HG03378 (cell line): ENCODE measurements at regions not wholly inside any gene's neighbourhood (a gene's known extent, or its start where the extent isn't known, plus 50 kb on each side); places are given as distances from the start of the nearest gene placed in this dataset.
"Not testable (repeated sequence)": the region's sequence is repeated elsewhere in the genome, so short reads cannot be mapped to it uniquely, and the experiment has no call there.

Source experiments
- ATAC-seq: cut with Tn5 transposase; IDR thresholded peaks from one replicate; pipeline ENCODE4 v1.9.1; 2021; ENCODE audit warnings: mild to moderate bottlenecking, moderate library complexity; ENCODE audit not compliant: unreplicated experiment

DNA sequence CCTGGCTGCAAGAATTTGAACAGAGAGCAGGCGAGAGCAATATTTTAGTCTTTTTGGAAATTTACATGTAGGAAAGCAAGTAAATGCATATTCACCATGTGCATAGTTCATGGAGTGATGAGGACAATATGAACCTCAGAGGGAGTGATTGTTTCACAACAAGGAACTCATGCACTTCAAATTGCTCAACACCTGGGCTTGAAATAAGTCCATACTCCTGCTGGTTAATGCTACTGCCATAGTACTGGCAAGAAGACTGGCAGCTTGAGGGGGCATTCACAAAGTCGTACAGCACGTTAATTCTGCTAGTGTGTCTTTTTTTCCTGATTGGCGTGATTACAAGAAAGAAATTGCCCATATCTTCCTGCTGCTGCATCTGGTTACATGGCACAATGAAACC is 267.6 kb downstream of the PCDH17 start:
- no peak for ATAC-seq

DNA sequence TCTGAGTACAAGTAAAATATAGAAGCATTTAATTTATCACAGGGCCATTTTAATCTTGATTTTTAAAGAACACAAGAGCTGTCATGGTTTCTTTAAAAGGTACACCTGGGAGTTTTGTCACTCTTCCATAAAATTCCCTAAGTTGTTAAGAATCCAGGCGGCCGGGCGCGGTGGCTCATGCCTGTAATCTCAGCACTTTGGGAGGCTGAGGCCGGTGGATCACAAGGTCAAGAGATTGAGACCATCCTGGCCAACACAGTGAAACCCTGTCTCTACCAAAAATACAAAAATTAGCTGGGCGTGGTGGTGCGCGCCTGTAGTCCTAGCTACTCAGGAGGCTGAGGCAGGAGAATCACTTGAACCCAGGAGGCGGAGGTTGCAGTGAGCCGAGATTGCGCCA is 278.3 kb downstream of the PCDH17 start:
- ATAC-seq, result not testable (repeated sequence)

DNA sequence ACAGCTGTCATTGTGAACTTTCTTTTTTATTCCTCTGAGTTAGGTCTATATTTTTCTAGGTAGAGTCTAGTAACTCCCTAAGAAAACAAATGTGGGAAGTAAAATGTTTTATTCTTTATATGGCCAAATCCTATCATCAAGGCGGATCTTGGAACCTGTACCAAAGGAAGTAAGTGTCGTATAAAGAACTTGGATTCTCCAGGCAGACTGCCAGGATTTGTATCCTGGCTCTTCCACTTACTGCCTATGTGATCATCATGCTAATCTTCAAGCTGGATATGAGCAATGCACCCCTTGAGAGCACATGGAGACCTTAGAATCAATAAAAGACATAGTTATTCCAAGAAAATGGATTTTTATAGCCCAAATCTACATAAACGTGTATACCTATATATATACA is 286.5 kb downstream of the PCDH17 start:
- no peak for ATAC-seq

DNA sequence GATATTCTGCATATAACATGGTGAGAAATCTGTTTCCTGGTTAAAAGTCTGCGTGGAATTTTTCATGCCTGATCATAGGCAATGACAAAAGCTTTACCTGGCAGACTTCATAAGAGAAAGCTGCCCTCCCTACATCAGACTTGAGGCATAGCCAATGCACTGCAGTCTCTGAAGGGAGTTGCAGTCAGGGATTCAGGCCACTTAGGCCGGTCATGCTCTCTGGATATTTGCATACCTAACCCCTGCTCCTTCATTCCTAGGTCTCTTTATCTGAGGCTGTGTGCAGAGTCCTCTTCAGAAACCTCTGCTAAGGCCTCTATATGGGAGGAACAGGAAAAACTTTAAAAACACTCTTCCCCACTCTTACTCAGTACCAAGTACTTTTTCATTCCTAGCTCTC is 287.4 kb downstream of the PCDH17 start:
- ATAC-seq, result no peak

DNA sequence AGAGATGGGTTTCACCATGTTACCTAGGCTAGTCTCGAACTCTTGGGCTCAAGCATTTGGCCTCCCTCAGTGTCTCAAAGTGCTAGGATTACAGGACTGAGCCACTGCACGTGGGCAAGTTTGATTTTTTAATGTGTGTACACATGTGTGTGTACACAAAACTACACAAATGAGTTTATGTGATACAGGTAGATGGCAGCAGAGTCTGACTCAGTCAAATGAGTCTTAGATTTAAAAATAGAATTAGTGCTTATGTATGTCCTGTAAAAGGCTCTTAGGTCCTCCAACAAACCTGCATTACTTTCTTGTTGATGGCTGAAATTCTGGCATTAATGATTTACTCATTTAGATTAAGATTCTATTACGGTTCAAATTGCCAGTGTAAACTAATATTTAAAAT is 293.7 kb downstream of the PCDH17 start:
- ATAC-seq, result no peak

DNA sequence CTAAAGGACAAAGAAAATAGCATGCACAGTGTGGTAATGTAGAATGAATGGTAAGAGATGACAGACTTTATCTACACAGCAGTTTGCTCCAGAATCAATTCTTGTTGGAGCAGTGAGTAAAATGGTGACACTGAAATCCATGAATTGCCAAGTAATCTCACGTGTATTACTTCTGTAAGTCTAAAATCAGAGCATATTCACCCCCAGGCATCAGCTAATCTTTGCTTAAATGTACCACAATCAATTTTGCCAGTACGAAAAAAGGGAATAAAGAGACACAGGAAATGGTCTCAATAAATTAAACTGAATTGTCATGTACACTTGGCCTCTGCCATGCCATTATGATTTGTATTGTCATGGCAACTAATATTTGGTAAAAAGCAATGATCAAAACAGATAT is 294.2 kb downstream of the PCDH17 start:
- ATAC-seq, result no peak

DNA sequence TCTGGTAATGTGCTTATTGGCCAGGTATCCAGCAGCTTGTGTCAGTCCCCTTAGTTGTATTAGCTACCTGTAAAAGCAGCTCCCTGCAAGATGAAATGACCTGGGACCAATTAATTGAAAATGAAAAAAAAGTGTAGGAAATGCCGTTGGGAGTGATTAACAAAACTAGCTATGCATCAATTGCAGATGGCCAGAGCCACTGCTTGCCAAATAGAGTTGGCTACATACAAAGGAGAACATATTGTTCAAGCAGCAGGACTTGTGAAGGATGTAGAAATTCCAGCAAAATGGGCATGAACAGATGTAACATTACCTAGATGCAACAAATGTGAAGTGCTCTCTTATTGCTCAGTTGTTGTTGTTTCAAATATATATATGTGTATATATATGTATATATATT is 300.5 kb downstream of the PCDH17 start:
- no peak for ATAC-seq

DNA sequence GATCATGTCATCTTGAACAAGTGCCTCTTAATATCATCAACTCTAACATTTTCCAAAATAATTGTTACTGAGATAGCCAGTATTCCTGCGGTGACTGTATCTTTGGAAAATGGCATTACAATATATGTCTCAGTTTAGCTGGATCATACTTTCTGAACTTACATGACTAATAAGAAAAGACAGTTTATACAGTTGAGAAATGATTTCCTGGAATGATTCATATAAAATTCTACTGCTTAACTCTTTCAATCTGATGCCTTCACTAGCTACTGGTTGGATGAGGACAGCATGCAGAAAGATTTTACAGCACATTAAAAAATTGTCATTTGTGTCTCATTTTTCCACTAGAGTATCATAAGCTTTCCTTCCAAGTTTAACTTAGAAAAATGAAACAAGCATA is 302.1 kb downstream of the PCDH17 start:
- no peak for ATAC-seq

DNA sequence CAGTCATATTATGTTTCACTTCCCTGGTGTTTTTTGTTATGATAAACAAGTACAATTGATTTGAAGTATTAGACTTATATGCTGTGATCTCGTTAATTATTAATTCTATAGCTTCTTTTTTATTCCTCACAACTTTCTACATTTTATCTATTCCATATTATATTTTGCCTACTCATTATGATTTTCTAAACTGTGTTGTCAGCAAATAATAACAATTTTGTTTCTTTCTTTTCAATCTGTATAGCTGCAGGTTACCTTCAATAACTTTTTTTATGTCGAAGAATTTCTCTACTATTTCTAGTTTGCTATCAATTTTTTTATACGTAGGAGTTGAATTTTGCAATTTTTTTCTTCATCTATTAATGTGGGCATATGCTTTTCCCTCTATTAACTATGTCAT is 304.4 kb downstream of the PCDH17 start:
- ATAC-seq, result no peak

DNA sequence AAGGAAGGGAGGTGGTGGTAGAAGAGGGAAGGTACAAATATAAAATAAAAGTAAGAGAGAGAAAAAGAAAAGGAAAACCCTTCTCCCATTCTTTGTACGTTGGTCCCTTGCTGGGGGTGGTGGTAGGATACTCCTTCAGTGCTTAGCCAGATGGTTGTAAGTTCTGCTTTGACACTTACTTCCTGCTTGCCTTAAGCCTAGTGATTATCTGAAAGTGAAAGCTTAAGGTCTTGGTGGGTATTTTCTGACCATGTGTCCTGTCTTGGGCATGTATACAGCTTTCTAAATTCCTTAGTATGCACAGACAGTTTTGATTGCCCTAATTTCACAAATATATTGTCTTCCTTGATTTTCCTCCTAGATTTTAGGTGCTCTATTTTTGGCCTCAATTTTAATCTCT is 314.8 kb downstream of the PCDH17 start:
- ATAC-seq, result peak; percentile 98

DNA sequence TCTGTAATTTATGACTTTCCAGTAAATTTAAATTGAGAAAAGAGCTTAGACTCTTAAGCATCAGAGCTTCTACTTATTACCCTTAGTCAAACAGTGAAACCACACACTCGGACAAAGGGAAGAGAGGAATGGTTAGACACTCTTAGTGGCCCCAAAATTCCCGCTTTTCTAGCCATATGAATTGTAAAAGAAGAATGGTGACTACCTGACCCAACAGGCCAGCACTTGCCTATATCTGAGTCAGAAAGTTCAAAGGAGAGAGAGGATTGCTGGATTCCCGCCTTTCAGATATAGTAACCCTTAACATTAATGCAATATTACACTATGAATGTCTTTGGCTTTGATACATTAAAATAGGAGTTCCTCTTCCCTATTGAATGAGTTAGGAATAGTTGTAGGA is 317.3 kb downstream of the PCDH17 start:
- no peak for ATAC-seq

DNA sequence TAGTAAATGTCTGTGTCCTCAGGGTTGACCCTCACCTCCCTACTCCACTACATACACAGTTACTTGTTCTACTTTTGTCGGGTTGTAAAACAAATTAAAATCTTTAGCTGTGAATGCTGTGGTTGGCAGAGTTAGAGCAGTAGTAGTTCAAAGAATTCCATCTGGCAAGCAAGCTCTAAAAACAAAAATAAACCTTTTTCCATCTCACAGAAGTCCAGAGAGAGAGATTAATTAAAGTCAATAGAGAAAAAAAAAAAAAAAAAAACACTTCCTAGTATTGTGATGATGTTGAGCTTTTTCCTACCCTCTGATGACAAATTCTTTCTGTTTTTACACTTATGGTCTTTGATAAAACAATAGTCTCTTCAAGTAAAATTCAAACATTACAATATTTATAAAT is 338.4 kb downstream of the PCDH17 start:
- ATAC-seq, result no peak

DNA sequence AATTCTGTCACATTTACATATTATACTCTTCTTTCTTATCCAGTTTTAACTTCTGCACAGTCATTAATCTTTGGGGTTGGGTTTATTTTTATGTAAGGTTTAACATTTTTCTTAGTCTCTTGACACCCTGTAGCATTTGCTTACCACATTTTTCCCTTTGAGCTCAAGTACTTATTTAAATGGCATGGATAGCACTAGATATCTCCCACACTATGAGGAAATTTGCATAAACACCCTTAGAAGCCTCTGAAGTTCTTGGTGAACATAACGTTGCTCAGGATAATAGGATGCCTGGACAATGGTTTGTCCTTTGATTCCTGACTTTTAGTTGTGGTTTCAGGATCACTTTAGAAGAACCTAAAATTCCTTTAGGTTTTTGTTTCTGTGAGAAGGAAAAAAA is 338.9 kb downstream of the PCDH17 start:
- ATAC-seq, result no peak

DNA sequence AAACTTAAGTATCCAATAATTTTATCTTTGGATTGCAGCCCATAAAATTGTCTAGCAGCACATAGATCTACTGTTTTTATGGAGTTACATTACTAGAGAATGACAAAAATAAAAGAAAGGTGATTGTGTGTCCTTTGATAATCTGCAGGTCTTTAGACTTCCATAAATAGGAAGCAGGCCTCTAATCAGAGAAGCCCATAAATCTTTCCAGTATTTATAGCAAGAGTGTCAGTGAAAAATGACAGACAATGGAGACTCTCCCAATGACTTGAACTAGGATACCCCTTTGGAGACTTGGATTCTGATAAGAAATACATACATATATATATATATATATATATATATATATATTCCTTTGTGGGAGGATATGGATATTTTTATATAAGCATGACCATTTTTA is 351.2 kb downstream of the PCDH17 start:
- ATAC-seq, result no peak

DNA sequence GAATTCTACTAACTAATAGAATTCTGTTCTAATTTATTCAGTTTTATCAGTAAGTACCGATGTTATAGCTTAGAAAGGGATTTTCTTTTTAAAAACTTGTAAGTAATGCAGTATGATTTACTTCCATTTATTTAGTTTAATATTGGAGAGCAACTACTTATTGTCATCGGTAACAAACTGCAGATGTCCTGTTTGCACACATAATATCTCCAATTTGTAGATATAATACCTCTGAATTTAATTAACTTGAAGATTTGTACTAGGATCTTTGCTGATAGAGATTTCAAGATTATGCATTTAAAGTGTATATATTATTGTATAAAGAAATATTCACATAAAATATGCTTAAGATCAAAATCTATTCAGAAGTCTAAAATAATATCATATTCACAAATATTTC is 356.7 kb downstream of the PCDH17 start:
- no peak for ATAC-seq

DNA sequence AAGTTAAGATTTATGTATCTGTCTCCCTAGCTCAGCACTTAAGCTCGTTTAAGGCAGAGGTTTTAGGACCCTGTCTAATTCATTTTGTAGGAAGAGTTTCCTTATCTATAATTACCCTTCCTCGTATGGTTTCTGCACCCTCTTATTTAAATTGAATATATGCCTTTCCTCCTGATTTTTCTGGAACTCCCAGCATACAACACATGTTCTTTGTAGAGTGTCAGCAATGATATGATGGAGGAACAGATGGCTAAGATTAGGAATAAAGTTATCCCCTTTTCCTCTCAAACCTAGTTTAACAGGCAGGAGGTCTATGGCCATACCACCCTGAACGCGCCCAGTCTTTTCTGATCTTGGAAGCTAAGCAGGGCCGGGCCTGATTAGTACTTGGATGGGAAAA is 359.5 kb downstream of the PCDH17 start:
- ATAC-seq, result no peak

DNA sequence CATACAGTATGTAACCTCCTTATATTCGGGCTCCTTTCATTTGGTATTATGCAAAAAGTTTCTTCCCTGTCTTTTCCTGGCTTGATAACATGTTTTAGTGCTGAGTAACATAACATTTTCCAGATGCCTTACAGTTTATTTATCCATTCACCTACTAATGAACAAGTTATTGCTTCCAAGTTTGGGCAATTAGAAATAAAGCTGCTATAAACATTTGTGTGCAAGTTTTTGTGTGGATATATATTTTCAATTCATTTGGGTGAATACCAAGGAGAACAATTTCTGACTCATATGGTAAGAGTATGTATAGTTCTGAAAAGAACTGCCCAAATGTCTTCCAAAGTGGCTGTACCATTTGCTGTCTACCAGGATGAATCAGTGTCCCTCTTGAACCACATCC is 360.9 kb downstream of the PCDH17 start:
- no peak for ATAC-seq

DNA sequence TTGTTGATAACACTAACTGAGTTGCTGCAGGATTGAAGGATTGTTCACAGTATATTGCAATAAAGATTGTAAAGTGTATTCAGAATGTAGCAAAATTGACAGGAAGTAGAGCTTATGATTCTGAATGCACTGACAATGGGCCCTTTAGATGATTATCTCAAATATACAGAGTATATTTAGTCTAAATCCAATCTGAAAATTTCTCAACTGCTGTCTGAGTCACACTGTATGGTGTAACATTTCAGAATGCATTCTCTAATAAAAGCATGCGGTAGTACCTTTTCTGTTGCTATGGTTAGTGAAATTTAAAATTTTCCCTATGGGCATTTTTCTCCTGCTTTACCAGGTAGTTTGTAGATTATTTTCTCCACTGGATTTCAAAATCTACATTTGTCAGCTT is 365.2 kb downstream of the PCDH17 start:
- no peak for ATAC-seq

DNA sequence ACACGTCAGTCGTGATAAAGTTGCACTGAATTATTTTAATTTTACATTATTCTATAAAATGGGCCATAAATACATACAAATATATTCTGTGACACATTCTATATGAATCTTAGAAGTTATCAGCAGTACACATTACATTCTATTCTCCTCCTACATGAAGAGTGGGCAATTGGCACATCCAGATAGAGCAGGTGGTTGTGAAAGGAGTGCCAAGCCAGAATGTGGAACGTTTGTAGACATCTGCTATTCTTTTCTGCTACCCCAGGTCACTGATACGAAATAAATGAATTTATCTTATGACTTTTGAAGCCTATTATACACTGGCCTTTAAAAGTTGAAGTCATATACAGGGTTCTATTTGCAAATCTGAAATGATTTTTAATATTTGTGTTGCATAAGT is 373.2 kb downstream of the PCDH17 start:
- ATAC-seq, result no peak

DNA sequence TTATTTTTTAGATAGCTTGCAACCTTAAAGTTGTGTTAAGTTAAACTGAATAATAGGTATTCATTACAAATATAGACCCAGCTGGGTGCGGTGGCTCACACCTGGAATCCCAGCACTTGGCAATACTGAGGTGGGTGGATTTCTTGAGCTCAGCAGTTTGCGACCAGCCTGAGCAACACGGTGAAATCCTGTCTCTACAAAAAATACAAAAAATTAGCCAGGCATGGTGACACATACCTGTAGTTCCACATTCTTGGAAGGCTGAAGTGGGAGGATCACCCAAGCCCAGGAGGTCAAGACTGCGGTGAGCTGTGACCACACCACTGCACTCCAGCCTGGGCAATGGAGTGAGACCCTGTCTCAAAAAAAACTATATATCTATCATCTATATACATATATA is 386.5 kb downstream of the PCDH17 start:
- ATAC-seq, result no peak

DNA sequence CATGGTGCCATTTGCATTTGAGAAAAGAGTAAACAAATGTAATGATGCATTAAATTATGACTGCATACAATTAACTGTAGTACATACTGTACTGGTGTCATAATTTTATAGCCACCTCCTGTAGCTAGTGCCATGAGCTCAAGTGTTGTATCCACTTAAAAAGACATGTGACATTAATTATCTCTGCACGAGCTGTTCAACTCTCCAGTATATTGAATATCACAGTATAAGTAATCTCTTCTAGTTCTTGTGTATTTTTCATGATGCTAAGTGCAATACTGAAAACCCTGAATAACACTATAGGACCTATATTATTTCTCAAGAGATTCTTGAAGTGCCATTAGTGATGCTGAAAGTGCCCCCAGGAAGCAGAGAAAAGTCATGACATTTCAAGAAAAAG is 387.3 kb downstream of the PCDH17 start:
- no peak for ATAC-seq

DNA sequence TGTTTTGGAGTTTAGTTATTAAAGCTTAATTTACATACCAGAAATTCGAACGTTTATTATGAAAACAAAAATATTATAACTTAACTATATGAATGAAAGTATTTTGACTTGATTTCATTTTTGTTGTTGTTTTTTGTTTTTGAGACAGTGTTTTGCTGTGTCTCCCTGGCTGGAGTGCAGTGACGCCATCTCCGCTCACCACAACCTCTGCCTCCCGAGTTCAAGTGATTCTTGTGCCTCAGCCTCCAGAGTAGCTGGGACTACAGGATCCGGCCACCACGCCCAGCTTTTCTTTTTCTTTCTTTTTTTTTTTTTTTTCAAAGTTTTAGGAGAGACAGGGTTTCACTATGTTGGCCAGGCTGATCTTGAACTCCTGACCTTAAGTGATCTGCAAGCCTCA is 392.6 kb downstream of the PCDH17 start:
- ATAC-seq, result no peak

DNA sequence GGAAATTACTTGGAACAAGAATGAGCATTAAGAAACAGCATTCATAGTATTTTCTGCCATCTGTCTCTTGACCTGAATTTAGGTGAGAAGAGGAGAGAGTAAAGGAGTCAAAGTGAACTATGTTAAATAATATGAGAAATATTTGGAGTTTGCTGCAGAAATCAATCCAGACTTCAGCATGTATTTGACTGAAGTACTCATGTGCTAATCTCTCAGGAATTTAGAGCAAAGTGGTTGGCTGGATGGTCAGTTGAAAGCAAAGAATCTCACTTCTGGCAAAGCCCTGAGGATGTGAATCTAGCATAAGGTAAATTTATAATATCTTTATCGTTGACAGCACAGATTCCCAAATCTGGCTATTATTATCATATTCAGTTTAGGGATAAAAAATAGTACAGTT is 394.3 kb downstream of the PCDH17 start:
- ATAC-seq, result no peak
